ENCODE measurements at regions not wholly inside any gene's neighbourhood (a gene's known extent, or its start where the extent isn't known, plus 50 kb on each side); places are given as distances from the start of the nearest gene placed in this dataset.
"Not testable (repeated sequence)": the region's sequence is repeated elsewhere in the genome, so short reads cannot be mapped to it uniquely, and the experiment has no call there.

DNA sequence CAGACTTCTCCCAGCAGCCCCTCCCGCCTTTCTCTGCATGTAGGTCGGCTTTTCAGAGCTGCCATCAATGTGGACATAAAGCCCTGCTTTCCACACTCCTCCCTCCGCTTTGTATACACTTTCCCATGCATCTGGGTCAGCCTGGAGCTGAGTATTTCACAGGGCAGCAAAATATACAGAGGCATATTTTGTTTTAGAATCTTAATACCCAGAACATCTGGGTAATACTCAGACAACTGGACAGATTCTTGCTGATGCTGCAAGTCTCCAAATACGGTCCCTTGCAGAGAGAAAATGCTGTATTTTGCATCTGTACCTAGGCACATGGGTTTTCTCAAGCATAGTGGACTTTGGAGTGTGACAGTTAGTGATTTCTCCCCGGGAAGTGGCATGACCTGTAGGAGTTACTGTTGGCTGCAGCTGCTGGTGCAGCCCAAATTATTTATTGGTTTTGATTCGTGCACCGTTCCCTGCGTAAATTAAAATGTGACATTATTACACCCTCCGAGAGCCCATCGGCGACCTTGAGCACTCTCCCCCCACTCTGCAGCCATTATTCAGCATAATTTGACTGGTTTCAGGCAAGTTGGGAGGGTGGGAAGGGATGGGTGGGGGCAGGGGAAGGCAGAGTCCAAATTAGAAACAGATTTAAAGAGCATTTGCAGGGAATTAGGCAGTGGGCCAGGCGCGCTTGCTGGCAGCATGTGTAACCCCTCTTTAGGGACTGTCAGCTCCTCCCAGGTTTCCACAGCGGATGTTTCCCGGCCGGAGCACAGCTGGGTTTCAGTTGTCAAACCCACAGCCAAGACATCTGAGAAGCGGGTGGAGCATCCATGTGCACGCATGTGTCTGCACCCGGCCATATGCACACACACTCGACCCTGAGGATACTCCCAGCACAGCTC, 100.8 kb downstream of the CPN2 start:
- DNase-seq = no peak

DNA sequence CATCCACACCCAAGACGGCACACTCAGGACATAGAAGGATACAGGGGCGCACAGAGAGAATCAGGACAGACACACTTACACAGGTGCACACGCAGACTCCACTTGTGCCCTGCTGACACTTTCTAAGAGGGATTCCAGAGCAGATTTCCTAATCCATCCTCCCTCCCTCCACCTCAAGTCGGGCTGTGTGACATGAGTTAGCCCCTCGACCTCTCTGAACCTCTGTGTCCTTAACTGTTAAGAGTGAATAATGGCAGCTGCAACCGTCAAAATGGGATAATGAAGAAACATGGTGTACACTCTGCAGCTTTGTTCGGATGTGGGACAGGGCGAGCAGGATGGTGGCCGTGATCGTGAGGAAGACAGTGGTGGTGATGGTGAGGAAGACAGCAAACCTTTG, 100.1 kb downstream of the CPN2 start:
- no peak for DNase-seq

DNA sequence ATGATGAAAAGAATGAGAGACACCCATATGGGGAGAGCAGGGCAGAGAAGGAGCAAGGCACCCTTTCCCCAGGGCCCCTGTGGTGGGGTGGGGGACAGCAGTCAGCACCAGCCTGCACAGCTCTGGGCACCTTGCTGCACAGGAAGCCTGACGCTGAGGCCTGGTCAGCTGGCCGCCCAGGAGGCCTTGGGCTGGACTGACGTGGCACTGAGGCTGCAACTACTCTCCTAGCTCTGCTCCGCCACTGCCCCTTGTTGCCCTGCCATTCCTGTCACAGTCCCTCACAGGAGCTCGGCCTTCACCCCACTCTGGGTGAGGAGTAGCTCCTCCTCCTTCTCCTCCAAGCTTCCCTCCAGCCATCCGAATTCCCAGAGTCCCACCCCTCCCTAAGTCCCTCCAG, 99.7 kb downstream of the CPN2 start:
- DNase-seq = no peak

DNA sequence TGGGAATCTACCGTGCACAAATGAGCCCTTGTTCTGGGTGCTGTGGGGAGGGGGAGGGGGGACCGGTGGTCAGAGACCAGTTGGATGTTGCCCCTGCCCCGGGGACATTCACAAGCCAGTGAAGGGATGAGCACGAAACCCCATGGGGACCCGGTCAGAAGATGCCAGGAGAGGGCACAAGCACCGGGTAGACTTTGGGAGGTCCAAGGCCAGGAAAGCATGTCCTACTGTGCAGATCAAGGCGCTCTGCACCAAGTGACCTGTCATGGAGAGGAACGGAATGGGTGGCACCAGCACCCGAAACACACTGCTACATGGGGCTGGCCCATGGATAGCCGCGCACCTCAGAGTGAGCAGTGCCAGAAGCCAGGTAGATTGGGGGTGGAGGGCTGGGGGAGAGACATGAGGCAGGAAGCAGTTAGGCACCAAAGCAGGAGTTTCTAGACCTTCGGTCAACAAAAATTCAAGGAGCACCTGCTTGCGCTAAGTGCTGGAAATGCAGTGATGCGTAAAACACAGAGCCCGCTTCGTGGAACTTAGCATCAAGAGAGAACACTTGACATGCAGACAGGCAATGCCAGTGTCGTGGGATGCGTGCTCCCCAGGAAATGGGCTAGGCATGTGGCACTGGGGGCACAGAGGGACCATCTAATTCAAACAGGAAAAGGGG, 99.1 kb downstream of the CPN2 start:
- DNase-seq = no peak

DNA sequence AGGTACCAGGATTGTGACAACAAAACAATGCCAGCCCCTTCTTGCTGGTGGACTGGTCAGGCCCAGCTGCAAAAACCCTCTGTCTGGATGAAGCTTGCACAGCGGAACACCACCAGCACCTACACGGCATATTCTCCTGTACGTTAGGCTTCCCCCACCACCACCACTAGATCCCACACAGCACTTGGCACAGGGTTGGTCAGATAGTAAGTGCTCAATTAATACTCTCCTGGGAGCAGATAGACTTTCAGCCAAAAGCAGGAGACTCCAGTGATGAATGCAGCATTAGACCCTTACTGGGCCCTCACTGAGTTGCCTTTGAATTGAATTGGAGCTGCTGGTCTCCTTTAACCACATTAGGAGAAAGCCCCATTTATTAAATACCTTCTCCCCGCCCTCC, 97.9 kb downstream of the CPN2 start:
- DNase-seq = no peak

DNA sequence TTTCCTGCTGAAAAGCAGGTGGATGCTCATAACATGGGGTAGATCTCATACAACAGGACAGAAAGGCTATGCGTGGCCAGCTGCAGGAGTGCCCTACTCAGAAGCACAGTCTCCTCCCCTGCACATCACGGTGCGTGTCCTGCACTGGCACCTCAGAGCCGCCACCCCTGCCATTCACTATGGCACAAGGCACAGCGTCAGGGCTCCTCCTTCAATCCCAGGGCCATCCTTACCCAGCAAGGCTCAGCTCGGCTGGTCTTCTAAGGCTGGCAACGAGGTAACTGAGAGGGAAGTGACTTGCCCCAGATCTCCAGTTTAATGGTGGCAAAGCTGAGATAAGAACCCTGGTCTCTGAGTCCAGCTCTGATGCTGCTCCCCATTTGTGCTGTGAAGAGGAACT, 97.1 kb downstream of the CPN2 start:
- DNase-seq = no peak

DNA sequence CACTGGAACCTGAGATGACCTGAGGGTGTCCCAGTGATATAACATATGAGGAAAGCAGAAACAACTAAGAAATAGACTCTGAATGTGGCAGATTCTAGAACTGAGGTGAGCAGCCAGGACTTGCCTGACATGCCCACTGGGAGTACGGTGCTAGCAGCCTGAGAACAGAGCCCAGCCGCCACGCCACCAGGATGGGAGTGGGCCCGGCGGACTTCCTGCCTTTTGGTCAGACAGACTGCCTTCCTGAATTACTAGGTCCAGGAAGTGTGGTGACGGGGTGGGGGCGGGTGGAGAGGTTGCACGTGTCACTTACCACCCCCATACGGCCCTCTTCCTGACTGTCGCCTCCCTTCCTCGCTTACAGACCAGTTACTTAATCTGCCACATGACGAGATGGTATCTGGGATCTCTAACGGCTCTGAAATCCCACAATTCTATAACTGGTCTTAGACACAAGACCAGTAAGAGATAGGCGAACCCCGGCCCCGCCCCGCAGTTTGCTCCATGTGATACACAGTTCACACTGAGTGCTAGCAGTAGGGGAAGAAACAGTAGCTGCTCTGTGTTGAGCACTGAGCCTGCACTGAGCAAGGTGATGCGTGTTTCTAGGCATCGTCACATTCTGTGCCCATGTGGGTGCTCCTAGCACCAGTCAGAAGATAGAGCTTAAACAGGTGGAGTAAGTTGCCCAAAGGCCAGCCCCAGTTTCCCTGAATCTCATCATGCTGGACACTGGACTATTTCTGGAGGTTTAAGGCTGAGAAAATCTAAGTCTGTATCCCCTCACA, 95.7 kb downstream of the CPN2 start:
- DNase-seq = no peak

DNA sequence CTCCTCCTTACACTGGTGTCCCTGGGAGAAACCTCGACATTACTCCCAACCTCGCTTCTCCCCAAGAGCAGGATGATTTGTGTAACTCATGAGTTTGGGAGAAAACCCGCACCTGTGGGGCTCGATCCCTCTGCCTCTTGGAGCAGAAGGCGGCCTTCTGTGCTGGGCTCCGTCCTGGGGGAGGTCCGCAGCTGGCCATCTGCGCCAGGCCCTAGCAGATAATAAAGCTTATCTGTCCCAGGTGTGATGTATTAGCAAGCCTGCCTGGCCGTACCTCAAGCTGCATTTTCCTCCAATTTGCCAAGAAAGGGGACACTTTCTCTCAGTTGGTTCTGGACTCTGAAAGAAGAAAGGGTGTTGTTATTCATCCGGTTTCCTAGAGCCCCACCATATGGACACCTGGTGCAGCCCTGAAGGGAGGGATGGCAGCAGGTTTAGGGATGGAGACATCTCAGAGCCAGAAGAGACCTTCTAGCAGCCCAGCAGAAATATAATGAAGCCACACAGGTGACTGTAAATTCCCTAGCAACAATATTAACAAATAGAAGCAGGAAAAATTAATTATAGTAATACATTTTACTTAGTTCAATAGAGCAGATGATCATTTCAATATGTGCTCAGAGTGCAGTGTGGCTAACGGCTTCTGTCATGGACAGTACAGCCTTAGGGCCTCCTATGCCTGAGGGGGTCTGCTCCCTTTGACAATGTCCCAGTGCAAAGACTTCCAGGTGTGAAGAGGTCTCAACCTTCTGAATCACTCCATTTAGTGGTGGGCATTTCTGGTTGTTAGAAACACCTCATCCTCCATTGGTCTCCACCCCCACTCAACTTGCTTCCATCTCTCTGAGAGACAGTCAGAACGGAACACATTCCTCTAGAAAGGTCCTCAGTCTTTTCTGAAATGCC, 94.8 kb downstream of the CPN2 start:
- DNase-seq = no peak

DNA sequence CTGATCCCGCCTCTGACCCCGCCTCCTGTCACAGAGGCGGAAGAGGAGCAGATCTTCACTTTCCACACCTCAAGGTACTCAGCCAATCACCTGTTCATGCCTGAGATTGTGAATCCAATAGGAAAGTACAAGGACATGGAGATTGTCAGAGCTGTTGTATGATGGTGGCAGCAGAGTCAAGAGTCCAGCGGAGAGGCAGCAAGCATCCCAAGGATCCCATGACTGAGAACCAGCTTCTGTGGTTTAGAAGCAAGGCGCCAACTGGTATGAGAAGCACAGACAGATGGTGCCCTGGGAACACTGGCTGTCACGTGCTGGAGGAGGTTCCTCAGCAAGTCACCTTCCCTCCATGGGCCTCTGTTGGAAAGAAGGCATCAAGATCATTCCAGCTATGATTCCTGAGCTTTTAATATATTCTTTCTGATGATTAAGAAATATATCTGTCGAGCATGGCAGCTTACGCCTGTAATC, 93.9 kb downstream of the CPN2 start:
- no peak for DNase-seq

DNA sequence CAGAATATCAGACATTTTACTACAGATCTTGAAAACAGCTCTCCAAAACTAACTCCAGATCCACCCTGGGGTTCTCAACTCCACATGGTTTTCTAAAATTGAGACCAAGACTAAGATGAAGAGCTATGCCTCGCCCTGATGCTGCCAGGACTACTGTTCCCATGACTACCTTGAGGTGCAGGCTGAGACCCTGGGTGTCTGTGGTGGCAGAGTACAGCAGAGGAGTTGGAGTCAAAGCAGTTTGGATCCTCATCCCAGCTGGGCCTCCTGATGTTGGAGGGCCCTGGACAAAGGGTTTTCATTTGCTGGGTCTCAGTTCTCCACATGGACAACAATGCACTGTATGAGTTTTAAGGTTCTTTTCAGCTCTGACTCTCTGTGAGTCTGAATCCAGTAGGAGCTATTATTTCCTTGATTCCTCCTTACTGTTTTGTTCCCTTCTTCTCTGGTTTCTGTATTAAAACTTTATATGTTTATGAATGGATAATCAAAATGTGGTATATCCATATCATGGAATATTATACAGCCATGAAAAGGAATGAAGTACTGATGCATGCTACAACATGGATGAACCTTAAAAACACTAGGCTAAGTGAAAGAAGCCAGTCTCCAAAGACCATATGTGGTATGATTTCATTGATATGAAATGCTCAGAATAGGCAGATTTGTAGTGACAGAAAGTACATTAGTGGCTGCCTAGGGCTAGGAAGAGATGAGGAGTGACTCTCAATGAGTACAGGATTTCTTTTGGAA, 93.0 kb downstream of the CPN2 start:
- DNase-seq = no peak

DNA sequence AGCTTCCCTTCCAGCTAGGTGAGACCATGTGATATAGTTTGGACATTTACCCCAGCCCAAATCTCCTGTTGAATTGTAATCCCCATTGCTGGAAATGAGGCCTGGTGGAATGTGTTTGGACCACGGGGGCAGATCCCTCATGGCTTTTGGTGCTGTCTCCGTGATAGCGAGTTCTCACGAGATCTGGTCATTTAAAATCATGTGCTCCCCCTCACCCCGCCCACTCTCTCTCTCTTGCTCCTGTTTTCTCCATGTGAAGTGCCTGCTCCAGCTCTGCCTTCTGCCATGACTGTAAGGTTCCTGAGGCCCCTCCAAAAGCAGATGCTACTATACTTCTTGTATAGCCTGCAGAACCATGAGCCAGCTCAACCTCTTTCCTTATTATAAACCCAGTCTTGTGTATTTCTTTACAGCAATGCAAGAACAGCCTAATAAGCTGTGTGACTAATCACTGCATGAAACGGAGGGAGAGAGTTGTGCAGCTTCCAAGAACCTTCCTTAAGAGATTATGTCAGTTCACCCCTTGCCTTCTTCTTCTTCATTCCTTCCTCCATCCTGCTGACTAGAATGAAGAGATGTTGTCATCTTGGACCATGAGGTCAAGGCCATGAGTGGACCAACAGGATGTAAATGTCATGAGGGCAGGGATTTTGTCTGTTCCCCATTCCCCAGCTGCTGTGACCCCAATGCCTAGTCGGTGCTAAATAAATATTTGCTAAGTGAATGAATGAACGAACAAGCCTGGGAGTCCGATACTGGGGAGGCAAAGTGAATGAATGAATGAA, 91.0 kb downstream of the CPN2 start:
- no peak for DNase-seq

DNA sequence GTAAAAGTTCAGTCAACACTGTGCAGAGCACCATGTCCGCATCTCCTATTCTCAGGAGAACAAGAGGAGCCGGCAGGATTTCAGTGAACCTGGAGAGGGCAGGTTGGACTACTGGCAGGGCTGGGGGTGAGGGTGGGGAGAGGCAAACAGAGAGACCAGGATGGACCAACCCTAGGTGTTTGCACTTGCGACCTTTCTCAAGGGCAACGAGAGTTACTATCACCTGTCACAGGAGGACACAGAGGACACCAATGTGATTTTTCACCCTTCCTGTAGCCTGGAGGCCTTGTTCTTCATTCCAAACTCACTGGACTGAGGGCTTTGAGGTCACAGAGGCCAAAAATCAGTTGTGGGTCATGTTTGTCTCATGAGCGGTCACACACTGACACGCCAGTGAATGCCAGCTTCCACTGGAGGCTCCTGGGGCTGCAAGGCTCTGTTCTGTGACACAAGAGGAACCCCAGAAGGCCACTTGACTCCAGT, 89.5 kb downstream of the CPN2 start:
- no peak for DNase-seq

DNA sequence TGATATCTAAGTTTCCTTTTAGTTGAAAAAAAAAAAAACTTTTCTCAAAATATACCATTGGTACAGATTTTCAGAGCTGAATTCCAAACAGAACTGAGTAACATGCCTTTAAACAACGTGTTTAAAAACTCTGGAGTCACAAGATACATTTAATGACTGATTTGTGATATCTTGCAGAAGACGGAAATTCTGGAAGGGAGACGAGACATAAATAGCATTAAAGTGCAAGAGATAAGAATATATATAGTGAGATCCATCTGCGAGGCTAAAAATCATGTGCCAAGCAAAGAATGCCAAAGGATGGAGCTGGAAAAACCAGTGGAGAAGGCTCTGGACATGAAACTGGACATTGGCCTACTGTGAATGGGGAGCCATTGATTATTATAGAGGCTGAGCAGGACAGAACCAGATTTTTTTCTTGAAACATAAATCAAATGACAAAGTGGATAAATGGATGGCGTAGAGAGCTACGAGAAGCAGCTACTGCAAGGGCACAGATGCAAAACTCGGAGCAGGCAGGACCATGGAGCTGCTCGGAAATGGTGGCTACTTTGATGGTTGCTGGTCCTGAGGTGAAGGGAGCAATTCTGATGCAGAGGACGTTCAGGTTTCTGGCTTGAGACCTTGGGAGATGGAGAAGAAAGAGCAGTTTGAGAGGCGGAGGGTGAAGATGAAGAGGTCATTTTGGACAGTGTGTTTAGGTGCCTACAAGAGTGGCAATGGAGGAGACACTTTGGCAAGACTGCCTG, 88.8 kb downstream of the CPN2 start:
- no peak for DNase-seq

DNA sequence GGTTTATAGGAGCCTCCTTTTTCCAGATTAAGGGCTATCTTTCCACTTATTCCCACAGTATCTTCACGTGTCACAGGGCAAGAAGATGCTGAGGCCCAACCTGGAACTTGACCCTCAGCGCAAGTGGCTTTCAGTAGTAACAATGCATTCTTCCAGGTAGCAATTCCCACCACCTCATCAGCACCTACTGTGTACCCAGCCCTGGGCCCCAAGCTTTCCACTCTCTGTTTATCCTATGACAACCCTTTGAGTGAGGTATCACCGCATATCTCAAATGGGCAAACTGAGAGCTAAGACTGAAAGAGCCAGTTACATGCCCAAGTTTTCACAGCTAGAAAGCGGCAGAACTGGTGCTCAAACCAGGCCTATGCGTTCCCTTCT, 88.2 kb downstream of the CPN2 start:
- no peak for DNase-seq

DNA sequence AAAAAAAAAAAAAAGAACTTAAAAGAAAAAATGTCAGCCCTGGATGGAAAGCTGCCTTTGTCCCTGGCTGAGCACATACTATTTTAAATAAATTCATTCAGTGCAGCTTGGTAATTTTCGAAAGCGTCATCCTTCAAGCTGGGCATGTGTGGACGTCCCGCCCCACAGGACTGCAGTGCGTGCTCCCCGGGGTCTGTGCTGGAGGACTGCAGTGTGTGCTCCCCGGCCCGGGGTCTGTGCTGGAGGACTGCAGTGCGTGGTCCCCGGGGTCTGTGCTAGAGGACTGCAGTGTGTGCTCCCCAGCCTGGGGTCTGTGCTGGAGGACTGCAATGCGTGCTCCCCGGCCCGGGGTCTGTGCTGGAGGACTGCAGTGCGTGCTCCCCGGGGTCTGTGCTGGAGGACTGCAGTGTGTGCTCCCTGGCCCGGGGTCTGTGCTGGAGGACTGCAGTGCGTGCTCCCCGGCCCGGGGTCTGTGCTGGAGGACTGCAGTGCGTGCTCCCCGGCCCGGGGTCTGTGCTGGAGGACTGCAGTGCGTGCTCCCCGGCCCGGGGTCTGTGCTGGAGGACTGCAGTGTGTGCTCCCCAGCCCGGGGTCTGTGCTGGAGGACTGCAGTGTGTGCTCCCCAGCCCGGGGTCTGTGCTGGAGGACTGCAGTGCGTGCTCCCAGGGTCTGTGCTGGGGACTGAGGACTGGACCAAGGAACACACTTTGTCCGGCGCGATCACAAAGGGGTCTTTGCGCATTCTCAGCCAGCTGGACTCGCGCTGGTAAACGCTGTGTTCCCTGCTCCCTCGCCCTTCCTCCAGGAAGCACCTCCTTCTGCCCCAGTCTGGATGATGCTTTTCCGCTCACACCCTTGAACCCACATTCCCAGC, 86.3 kb downstream of the CPN2 start:
- not testable (repeated sequence) for DNase-seq

DNA sequence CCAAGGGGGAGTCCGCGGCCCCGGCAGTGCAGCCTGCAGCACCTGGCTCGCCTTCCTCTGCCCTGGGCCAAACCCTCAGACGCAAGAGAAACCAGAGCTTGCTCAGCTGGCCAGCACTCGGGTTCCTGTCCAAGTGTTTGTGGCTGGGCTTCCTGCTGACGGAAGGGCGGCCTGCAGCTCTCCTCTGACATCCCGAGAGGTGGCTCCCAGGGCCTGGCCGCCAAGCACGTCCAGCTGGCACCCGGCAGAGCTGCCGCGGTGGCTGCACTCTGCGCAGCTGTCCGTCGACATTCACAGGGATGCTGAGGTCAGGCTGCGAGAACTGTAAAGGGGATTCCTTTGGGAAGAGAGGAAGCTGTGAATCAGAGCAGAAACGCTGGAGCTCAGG, 85.6 kb downstream of the CPN2 start:
- no peak for DNase-seq

DNA sequence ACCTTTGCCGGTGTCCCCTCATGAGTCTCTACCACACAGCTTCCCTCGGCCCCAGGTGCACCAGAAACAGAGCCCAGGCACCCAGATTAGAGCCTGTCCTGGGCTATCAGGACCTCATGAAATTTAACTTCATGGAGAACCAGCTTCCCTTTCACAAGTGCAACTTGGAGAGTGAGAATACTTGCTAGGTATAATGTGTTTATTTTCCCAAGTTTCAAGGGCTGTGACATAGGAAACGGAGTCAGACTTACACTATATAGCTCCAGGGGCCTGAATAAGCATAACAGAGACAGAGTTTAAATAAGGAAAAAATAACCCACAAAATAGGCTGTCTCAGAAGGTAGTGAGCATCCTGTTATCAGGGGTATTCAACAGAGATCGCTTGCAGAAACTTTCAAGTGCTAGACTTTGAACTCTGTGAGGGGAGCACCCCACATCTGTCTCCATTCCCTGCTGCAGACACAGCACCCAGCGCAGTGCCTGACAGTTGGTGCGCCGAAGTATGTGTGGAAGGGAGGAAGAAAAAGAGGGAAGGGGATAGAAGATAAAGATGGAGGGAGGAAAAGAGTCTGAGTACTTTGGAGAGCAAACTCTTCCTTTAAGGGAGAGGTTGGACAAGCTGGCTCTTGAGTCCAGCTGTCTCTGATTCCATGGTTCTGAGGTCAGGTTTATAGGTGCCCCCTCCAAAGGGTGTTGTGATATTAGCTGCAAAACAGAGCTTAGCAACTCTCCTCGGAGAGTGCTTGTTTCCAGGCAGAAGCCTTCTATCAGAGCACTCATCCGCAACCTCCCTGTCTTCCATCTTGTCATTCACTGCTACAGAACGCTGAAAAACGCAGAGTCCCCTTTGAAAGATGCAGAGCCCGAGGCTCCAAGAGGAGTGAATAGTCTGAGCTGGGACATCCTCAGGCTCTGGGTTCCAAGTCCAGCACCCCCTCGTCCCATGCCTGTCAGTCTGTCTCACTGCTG, 84.8 kb downstream of the CPN2 start:
- no peak for DNase-seq
